HG02970 (cell line): ENCODE measurements at regions not wholly inside any gene's neighbourhood (a gene's known extent, or its start where the extent isn't known, plus 50 kb on each side); places are given as distances from the start of the nearest gene placed in this dataset.
"Not testable (repeated sequence)": the region's sequence is repeated elsewhere in the genome, so short reads cannot be mapped to it uniquely, and the experiment has no call there.

Experiments
- ATAC-seq: cut with Tn5 transposase; IDR thresholded peaks from one replicate; pipeline ENCODE4 v1.9.1; 2021; ENCODE audit warnings: mild to moderate bottlenecking, moderate library complexity, moderate number of reproducible peaks; ENCODE audit not compliant: unreplicated experiment, low FRiP score

- not testable (repeated sequence) for ATAC-seq
These were observed 712.7 kb upstream of the PABPC4L start for GRCh38 chr4:134914250-134914649.

- ATAC-seq, result no peak
These were observed 710.4 kb upstream of the PABPC4L start for GRCh38 chr4:134911941-134912340.

- no peak for ATAC-seq
These were observed 704.9 kb upstream of the PABPC4L start for GRCh38 chr4:134906404-134907023.

- ATAC-seq, result no peak
These were observed 703.5 kb upstream of the PABPC4L start for GRCh38 chr4:134905061-134905460.

GRCh38 chr4:134888156-134888555 lies 686.6 kb upstream of the PABPC4L start:
- no peak for ATAC-seq

- ATAC-seq, result no peak
These were observed 683.8 kb upstream of the PABPC4L start for GRCh38 chr4:134885436-134885835.

GRCh38 chr4:134883831-134884449 lies 682.4 kb upstream of the PABPC4L start:
- ATAC-seq, result no peak

- ATAC-seq, result no peak
These were observed 677.4 kb upstream of the PABPC4L start for GRCh38 chr4:134879019-134879418.

- no peak for ATAC-seq
These were observed 665.4 kb upstream of the PABPC4L start for GRCh38 chr4:134867027-134867426.

- ATAC-seq, result no peak
These were observed 664.1 kb upstream of the PABPC4L start for GRCh38 chr4:134865675-134866074.

GRCh38 chr4:134862116-134862515 lies 660.5 kb upstream of the PABPC4L start:
- ATAC-seq, result no peak

- no peak for ATAC-seq
These were observed 647.1 kb upstream of the PABPC4L start for GRCh38 chr4:134848681-134849080.

GRCh38 chr4:134830741-134831140 lies 629.2 kb upstream of the PABPC4L start:
- ATAC-seq, result not testable (repeated sequence)

GRCh38 chr4:134812611-134813010 lies 611.0 kb upstream of the PABPC4L start:
- ATAC-seq, result no peak

- ATAC-seq, result no peak
These were observed 605.7 kb upstream of the PABPC4L start for GRCh38 chr4:134807231-134807745.

- no peak for ATAC-seq
These were observed 597.0 kb upstream of the PABPC4L start for GRCh38 chr4:134798573-134798972.

- no peak for ATAC-seq
These were observed 585.7 kb upstream of the PABPC4L start for GRCh38 chr4:134787315-134787714.

GRCh38 chr4:134780244-134780643 lies 578.7 kb upstream of the PABPC4L start:
- ATAC-seq, result no peak

- no peak for ATAC-seq
These were observed 576.0 kb upstream of the PABPC4L start for GRCh38 chr4:134777606-134778005.

GRCh38 chr4:134773497-134774000 lies 572.0 kb upstream of the PABPC4L start:
- no peak for ATAC-seq

GRCh38 chr4:134762053-134762452 lies 560.5 kb upstream of the PABPC4L start:
- no peak for ATAC-seq

GRCh38 chr4:134756421-134756820 lies 554.8 kb upstream of the PABPC4L start:
- ATAC-seq, result no peak
